D341Med (cell line): ENCODE measurements at regions not wholly inside any gene's neighbourhood (a gene's known extent, or its start where the extent isn't known, plus 50 kb on each side); places are given as distances from the start of the nearest gene placed in this dataset.

Source experiments
- DNase-seq: peaks from one replicate; pipeline ENCODE4 v3.0.0; 2012; ENCODE audit warnings: low spot score

GRCh38 chr15:62440362-62441105 lies 275.4 kb upstream of the C2CD4B start:
- no peak for DNase-seq

- no peak for DNase-seq
Observed at GRCh38 chr15:62444104-62445022, 279.3 kb upstream of the C2CD4B start.

DNA sequence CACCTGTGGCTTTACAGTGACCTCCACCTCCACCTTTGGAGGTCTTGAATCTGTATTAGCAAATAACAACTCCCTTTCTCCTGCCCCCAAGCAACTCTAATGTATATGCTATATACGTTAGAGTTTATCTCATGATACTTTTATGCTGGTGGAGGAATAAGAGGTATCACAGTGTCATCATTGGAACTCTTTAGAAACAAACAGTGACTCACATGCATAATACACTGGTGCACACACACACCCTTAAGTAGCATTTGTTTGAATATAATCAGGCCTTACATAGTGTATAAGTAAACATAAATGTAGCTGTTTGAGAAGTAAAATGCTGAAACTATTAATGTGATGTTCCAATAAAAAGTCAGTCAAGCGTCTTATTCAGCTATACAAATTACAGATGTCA lies 280.2 kb upstream of the C2CD4B start:
- DNase-seq = no peak

DNA sequence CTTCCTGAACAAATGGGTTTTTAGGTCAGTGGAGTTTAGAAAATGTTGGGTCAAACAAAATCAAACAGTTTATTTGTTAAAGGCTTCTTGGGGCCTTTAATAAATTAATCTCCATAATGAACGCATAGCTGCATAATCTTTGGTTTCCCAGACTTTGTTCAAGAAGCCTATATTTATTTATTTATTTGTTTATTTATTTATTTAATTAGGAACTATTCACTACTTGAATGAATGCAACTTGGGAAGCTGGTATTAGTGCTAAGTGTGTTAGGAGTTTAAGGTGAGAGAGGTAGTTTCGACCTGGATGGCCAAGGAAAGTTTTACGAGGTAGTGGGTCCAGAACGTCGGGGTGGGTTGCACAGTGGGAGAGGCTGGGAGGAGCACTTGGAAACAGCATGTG lies 281.9 kb upstream of the C2CD4B start:
- DNase-seq = no peak

DNA sequence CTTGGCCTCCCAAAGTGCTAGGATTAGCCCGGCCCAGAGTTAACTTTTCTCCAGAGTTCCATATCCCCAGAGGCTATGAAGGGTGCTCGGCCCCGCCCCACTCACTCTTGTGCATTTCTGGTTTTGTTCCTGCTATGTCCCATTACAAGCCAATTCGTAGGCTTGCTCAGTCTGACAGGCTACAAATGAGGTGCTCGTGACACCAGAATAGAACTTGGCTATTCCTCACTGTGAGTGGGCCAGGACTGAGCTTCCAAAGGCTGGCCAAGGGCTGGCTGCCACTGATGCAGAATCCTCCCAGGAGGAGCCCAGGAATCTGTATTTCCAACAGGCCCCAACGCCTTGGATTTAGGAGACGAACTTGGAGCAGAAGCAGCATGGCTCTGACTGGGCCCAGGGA lies 282.7 kb upstream of the C2CD4B start:
- no peak for DNase-seq

DNA sequence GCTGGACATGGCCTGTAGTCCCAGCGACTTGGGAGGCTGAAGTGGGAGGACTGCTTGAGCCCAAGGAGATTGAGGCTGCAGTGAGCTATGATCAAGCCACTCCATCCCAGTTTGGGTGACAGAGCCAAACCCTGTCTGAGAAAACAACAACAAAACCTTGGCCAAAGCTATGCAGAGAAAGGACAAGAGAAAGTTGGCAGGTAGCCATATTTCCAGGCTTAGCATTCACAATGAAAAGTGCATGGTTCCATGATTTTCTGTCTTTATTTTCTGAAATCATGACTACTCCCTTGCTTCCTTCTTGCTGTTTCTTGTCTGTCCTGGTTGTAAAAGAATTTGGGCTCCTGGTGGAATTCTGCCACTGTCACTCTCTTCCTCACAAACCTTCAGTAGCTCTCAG lies 284.6 kb upstream of the C2CD4B start:
- DNase-seq = no peak

DNA sequence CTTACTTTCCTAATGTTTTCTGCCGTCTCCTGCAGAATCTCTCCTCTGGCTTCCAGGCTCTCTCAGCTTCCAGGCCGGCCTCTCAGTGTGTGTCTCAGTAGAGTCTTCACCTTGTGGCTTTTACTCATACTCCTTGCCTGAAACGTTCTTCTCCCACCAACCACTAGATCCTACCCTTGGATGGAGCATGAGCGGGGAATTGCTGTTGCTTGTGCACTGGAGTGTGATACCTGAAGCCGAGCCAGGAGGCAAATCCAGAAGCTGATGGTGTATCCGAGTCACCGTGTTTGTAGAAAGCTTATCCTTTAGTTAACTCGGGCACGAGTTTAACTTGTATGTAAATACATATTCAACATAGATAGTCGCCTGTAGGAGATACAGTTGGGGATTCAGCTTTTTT lies 285.0 kb upstream of the C2CD4B start:
- DNase-seq = no peak

GRCh38 chr15:62452026-62452425 lies 286.9 kb upstream of the C2CD4B start:
- no peak for DNase-seq

DNA sequence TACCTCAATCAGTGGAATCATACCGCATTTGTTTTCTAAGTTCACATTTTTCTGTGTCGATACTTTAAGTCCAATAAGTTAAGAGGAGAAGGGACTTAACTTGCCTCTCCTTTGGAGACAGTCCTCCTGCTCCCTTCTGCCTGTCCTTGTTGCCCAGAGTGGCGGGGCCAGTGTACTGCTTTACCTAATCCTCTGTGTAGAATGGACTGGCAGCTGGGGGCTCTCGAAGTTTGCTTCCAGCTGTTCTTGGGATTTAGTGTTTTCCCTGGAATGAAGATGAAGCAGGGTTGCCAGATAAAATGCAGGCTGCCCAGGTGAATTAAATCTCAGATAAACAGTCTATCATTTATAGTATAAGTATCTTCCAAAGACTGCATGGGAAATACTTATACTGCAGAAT lies 287.6 kb upstream of the C2CD4B start:
- DNase-seq = no peak

GRCh38 chr15:62453375-62453774 lies 288.3 kb upstream of the C2CD4B start:
- no peak for DNase-seq

GRCh38 chr15:62453981-62454380 lies 288.9 kb upstream of the C2CD4B start:
- no peak for DNase-seq

- no peak for DNase-seq
Observed at GRCh38 chr15:62454567-62455172, 289.6 kb upstream of the C2CD4B start.

- DNase-seq = no peak
Observed at GRCh38 chr15:62455441-62455921, 290.4 kb upstream of the C2CD4B start.

DNA sequence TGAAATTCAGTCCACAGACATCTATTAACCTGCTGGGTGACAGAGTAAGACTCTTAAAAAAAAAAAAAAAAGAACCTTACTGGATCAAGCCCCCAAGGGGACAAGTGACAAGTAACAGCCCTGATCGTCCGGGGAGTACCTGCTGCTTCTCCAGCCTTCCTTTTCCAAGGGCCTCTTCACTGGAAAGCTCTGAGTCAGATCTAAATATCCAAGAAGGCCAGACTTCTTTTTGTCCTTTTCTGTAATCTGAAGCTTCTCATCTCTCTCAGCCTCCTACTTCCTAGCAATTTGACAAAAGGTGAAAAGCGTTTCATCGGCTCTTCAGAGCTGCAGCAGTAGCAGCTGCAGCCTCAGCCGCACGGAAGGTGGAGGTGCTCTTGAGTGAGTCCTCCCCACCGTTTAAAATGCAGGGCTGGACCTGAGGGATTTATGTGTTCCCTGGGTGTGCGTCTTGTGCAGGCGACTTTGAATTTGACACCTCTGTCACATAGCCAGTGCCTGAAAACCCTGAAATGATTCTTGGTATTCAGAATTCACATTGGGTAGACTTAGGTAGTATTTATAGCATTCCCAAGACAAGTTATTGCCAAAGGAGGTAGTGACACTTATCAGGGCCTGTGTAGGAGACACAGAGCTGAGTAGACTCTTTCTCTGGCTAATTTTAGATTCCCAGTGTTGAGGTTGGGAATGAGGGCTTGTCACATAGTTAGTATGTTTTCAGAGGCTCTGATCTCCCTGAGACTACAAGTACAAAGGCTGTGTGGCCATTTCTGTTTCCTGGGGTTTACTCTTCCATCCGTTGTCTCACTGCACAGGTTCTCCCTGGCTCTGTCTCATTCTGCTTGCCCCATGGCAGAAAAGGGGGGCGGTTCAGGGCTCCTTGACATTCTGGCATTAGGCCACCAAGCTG lies 291.2 kb upstream of the C2CD4B start:
- no peak for DNase-seq

DNA sequence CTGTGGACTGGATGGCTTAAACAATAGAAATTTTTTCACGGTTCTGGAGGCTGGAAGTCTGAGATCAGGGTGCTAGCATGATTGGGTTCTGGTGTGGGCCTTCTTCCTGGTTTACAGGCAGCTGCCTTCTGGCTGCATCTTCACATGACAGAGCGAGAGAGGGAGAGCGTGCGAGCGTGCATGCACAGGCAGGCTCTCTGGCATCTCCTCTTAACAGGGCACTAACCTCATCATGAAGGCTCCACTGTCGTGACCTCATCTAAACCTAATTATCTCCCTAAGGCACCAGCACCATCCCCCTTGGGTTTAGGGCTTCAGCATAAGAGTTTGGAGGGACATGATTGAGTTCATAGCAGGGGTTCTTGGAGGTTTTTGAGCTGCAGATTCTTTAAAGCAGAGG lies 292.0 kb upstream of the C2CD4B start:
- DNase-seq = no peak

DNA sequence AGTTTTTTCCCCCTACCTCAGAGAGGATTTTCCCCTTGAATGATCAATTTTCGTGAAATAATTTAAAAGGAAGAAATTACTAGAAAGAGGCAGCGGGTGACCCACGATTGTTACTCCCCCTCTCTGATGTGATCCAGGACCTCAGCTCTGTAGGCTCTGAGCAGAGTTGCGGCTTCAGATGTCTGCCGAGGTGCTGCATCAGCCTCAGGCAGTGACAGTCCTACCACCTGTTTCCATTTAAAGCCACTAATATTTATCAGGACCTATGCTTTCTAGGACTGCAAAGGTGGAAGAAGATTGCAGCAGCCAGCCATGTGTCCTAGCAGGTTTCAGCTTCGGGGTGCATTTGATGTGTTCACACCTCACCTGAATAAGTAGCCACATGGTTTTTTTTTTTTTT lies 294.8 kb upstream of the C2CD4B start:
- DNase-seq = no peak

DNA sequence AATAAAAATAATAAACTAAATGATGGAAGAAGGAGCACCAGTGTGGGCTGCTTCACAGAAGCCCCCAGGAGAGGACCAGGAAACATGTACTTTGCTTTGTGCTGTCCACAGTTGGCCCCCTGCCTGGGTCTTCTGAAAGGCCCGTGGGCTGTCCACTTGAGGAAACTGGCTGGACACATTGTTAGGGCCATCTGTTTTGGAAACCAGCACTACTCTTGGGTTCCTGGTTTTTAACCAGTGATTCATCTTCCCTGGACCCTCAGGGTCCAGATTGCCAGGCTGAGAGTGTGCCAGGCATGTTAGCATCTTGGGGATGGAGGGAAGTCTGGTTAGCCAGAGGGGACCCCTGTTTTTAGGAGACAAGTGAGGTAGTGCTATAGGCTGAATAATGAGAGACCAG lies 297.2 kb upstream of the C2CD4B start:
- no peak for DNase-seq

- DNase-seq = no peak
Observed at GRCh38 chr15:62462721-62463120, 297.6 kb upstream of the C2CD4B start.

DNA sequence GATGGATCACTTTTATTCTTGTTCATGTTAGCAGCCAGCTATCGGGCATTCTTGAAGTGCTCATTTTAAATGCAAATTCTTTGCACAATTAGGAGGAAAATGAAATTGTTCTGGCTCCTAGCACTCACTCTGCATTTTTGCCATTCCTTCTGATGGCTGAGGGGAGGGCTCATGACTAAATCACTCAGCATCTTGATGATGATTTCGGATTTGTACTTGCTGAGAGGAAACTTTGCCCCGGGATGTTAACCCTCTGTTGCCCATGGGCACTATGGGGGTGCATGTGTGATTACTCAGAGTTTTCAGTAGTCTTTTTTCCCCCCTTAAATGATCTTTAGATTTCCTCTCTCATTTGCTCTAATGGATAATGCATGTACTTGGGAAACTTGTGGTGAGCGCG lies 299.6 kb upstream of the C2CD4B start:
- DNase-seq = no peak

DNA sequence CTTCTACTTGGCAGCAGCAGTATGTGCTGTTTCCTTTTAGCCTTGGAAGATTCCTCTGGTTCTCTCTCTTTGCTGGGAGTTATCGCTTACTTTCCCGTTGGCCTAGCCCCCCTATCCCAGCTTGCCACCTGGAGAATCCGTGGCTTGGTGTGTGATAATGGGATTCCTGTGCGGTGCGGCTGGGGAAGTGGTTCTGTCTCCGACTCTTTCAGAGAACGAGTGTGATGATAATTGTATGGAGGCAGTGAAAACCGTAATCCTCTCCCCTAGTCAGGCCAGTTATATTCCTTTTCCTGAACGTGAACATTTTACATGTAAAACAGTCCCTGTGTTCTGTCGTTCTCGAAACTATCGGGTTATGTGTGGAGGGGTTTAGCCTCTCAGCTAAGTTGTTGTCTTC lies 300.1 kb upstream of the C2CD4B start:
- DNase-seq = no peak

DNA sequence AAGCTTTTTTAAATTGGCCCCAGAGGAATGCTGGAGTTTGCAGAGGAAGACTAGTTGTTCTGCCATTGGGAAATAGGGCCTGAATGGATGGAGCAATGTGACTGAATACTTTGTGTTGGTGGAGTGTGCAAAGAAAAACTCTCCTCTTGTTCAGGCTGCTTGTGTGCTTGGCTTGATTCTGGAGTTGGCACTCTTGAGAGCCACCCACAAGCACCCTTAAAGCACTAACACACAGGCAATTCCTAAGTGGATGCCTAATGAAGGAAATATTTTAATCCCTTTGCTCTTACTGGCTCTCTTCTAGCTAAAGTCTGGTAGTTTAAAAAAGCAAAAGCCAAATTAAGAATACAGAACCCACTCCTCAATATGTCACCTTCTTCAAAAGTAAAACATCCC lies 304.4 kb upstream of the C2CD4B start:
- DNase-seq = no peak
